ENCODE measurements at regions not wholly inside any gene's neighbourhood (a gene's known extent, or its start where the extent isn't known, plus 50 kb on each side); places are given as distances from the start of the nearest gene placed in this dataset.

DNA sequence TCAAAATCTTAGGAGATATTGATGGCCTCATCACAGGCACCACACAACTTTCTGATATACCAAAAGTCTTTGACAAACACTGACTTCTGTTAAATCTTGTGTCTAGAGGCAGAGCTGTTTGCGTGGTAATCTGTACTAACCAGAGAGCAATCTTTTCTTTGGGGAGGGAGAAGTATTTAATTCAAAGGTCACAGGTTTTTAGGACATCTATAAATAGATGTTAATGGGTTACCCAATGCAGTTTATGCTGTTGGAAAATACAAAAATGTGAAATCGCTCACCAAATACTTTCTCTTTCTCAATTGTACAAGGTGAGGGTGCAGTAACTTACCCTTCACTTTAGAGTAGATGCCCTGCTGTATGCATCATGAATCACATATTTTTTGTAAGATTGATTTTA, 510.5 kb downstream of the NSUN3 start:
- TF ChIP-seq POLR2A (IDR thresholded peaks at IDR 0.05) (no peak), POLR2AphosphoS5 (IDR thresholded peaks at IDR 0.05) (no peak), EP300 (IDR thresholded peaks at IDR 0.05) (no peak)
- TF ChIP-seq, protein P1, sequence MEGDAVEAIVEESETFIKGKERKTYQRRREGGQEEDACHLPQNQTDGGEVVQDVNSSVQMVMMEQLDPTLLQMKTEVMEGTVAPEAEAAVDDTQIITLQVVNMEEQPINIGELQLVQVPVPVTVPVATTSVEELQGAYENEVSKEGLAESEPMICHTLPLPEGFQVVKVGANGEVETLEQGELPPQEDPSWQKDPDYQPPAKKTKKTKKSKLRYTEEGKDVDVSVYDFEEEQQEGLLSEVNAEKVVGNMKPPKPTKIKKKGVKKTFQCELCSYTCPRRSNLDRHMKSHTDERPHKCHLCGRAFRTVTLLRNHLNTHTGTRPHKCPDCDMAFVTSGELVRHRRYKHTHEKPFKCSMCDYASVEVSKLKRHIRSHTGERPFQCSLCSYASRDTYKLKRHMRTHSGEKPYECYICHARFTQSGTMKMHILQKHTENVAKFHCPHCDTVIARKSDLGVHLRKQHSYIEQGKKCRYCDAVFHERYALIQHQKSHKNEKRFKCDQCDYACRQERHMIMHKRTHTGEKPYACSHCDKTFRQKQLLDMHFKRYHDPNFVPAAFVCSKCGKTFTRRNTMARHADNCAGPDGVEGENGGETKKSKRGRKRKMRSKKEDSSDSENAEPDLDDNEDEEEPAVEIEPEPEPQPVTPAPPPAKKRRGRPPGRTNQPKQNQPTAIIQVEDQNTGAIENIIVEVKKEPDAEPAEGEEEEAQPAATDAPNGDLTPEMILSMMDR (IDR thresholded peaks at IDR 0.05), result no peak
